GM23338 (cell line): ENCODE measurements at regions not wholly inside any gene's neighbourhood (a gene's known extent, or its start where the extent isn't known, plus 50 kb on each side); places are given as distances from the start of the nearest gene placed in this dataset.

Experiments used
- ATAC-seq: fragments of 200-7000 bp; cut with Tn5 transposase; 3 replicates; pipeline ENCODE4 v1.9.1; 2020
- DNase-seq: peaks from one replicate; pipeline ENCODE4 v3.0.0-alpha.2; 2015; ENCODE audit warnings: low spot score
- H2AFZ ChIP-seq: fragments of 200-600 bp; sonication (generic); 2 replicates; pipeline ENCODE4 v1.8.0; 2016; ENCODE audit warnings: antibody characterized with exemption, mild to moderate bottlenecking, moderate library complexity
- H3F3A ChIP-seq: fragments of 200-600 bp; sonication (generic); replicated peaks from 2 replicates; pipeline ENCODE4 v1.8.0; 2017; ENCODE audit warnings: antibody characterized with exemption, mixed run types, low read depth
- H3K27ac ChIP-seq: fragments of 200-600 bp; sonication (generic); 2 replicates; pipeline ENCODE4 v1.6.1; 2016; ENCODE audit warnings: low read depth
- H3K27me3 ChIP-seq: fragments of 200-600 bp; sonication (generic); 2 replicates; pipeline ENCODE4 v1.8.0; 2016; ENCODE audit warnings: mild to moderate bottlenecking, mixed run types, moderate library complexity; ENCODE audit not compliant: insufficient read depth
- H3K36me3 ChIP-seq: fragments of 200-600 bp; sonication (generic); 2 replicates; pipeline ENCODE4 v1.8.0; 2016; ENCODE audit warnings: mild to moderate bottlenecking; ENCODE audit not compliant: insufficient read depth
- H3K4me1 ChIP-seq: fragments of 200-600 bp; sonication (generic); 2 replicates; pipeline ENCODE4 v1.8.0; 2016; ENCODE audit warnings: mild to moderate bottlenecking, moderate library complexity; ENCODE audit not compliant: insufficient read depth
- H3K4me2 ChIP-seq: fragments of 200-600 bp; sonication (generic); 2 replicates; pipeline ENCODE4 v1.7.1; 2017; ENCODE audit warnings: mixed run types
- H3K4me3 ChIP-seq: fragments of 200-600 bp; sonication (generic); 2 replicates; pipeline ENCODE4 v1.6.1; 2016; ENCODE audit warnings: mixed run types
- H3K79me2 ChIP-seq: fragments of 200-600 bp; sonication (generic); replicated peaks from 2 replicates; pipeline ENCODE4 v1.8.0; 2017; ENCODE audit warnings: mild to moderate bottlenecking; ENCODE audit not compliant: insufficient read depth
- H3K9me2 ChIP-seq: fragments of 200-600 bp; sonication (generic); 2 replicates; pipeline ENCODE4 v1.8.0; 2017; ENCODE audit not compliant: insufficient read depth
- H4K20me1 ChIP-seq: fragments of 200-600 bp; sonication (generic); replicated peaks from 2 replicates; pipeline ENCODE4 v1.8.0; 2017; ENCODE audit warnings: mild to moderate bottlenecking; ENCODE audit not compliant: insufficient read depth
- H3K27ac Mint-ChIP-seq: 2 replicates; pipeline ENCODE4 v1.8.0; 2020; ENCODE audit warnings: inconsistent platforms, mild to moderate bottlenecking, moderate library complexity, mixed read lengths
- H3K27me3 Mint-ChIP-seq: 3 replicates; pipeline ENCODE4 v1.8.0; 2022; ENCODE audit warnings: low read depth, mild to moderate bottlenecking, moderate library complexity, mixed read lengths, inconsistent platforms; ENCODE audit not compliant: insufficient read depth, poor library complexity
- H3K36me3 Mint-ChIP-seq: 3 replicates; pipeline ENCODE4 v1.8.0; 2021; ENCODE audit warnings: low read depth, mild to moderate bottlenecking, inconsistent platforms, moderate library complexity, mixed read lengths
- H3K4me1 Mint-ChIP-seq: 3 replicates; pipeline ENCODE4 v1.8.0; 2020; ENCODE audit warnings: mild to moderate bottlenecking, inconsistent platforms, mixed read lengths
- H3K4me3 Mint-ChIP-seq: 3 replicates; pipeline ENCODE4 v1.8.0; 2021; ENCODE audit warnings: moderate library complexity, mild to moderate bottlenecking, inconsistent platforms, mixed read lengths
- H3K9me3 Mint-ChIP-seq: 3 replicates; pipeline ENCODE4 v1.8.0; 2020; ENCODE audit warnings: moderate library complexity, mild to moderate bottlenecking, inconsistent platforms, mixed read lengths
- CTCF ChIP-seq, 2 experiments: fragments of 200-600 bp in 1 of 2; sonication (generic) in 1 of 2; conservative IDR thresholded peaks; 2 replicates each; pipeline versions ENCODE4 v1.5.1 to v1.6.1; 2016 to 2017; ENCODE audit warnings: antibody characterized with exemption in 2 of 2, low read depth in 2 of 2, mild to moderate bottlenecking in 2 of 2, moderate library complexity in 1 of 2
- ETS1 ChIP-seq: IDR thresholded peaks from 2 replicates; pipeline ENCODE4 v1.6.1; 2016; ENCODE audit warnings: antibody characterized with exemption
- NANOG ChIP-seq: IDR thresholded peaks from 2 replicates; pipeline ENCODE4 v1.6.1; 2016; ENCODE audit warnings: antibody characterized with exemption, borderline replicate concordance
- REST ChIP-seq: IDR thresholded peaks from one replicate; pipeline ENCODE4 v1.6.1; 2018; ENCODE audit warnings: antibody characterized with exemption; ENCODE audit not compliant: unreplicated experiment
- STAT1 ChIP-seq: IDR thresholded peaks from one replicate; pipeline ENCODE4 v1.6.1; 2016; ENCODE audit warnings: antibody characterized with exemption; ENCODE audit not compliant: unreplicated experiment
- ZNF462 ChIP-seq: fragments of 250-450 bp; sonication (Bioruptor Pico); IDR thresholded peaks from 2 replicates; pipeline ENCODE4 v1.5.0; 2020; ENCODE audit warnings: mild to moderate bottlenecking, moderate library complexity

GRCh38 chr2:122500316-122501105 is 745.1 kb downstream of the TSN start:
- Histone ChIP-seq H3K36me3 (no peaks in the 10 kb centered on the region), H3K4me2 (no peak overlapping the region), H3K4me1 (no peaks in the 10 kb centered on the region), H3K4me3 (no peak overlapping the region), H3F3A (no peaks in the 10 kb centered on the region), H2AFZ (no peak overlapping the region), H3K9me2 (no peaks in the 10 kb centered on the region), H3K79me2 (no peaks in the 10 kb centered on the region), H4K20me1 (no peaks in the 10 kb centered on the region), H3K27ac (no peak overlapping the region), H3K27me3 (no peaks in the 10 kb centered on the region)
- Mint-ChIP-seq H3K27me3 (no peaks in the 10 kb centered on the region), H3K4me3 (no peak overlapping the region), H3K36me3 (no peaks in the 10 kb centered on the region), H3K9me3 (no peaks in the 10 kb centered on the region; the same call in 2 of the 3 replicates), H3K4me1 (no peaks in the 10 kb centered on the region), H3K27ac (no peak overlapping the region)
- ATAC-seq, result no peak
- no peak for DNase-seq
- TF ChIP-seq CTCF (conservative IDR thresholded peaks at IDR 0.05; ENCODE audit: low read depth in 2 of 2) (no peak), ETS1 (no peak), NANOG (no peak), REST (no peak), STAT1 (no peak), ZNF462 (CRISPR knock-in tag) (no peak)
